CD14-positive monocyte (primary cell): ENCODE measurements at regions not wholly inside any gene's neighbourhood (a gene's known extent, or its start where the extent isn't known, plus 50 kb on each side); places are given as distances from the start of the nearest gene placed in this dataset.

Experiments used
- DNase-seq, 3 donors: peaks; one replicate each; pipeline ENCODE4 v3.0.0-alpha.2; 2011 to 2022
- H2AFZ ChIP-seq: 2 replicates; pipeline ENCODE4 v1.6.0; 2012; ENCODE audit warnings: mild to moderate bottlenecking, low read depth, low read length, inconsistent platforms; ENCODE audit not compliant: insufficient read depth, poor library complexity, severe bottlenecking
- H3K27ac ChIP-seq, 2 donors: 1 replicate in 1 of 2; 2 replicates in 1 of 2; pipeline ENCODE4 v1.5.1; 2012 to 2013; ENCODE audit warnings: low read length in 2 of 2, control low read depth in 1 of 2, inconsistent platforms in 1 of 2, low read depth in 1 of 2, mild to moderate bottlenecking in 1 of 2
- H3K27me3 ChIP-seq, 2 donors: one replicate each; pipeline versions ENCODE4 v1.6.0 to v1.6.1; 2011 to 2013; ENCODE audit warnings: low read length in 2 of 2; ENCODE audit not compliant: control insufficient read depth in 2 of 2, insufficient read depth in 2 of 2
- H3K36me3 ChIP-seq, 2 donors: replicated peaks in 1 of 2; 1 replicate in 1 of 2; 2 replicates in 1 of 2; pipeline versions ENCODE4 v1.5.1 to v1.6.1; 2012 to 2013; ENCODE audit warnings: low read length in 2 of 2, control low read depth in 1 of 2, inconsistent platforms in 1 of 2, mild to moderate bottlenecking in 1 of 2; ENCODE audit not compliant: insufficient read depth in 2 of 2, control insufficient read depth in 1 of 2
- H3K4me1 ChIP-seq, 2 donors: 1 replicate in 1 of 2; 2 replicates in 1 of 2; pipeline versions ENCODE4 v1.5.1 to v1.6.1; 2012 to 2013; ENCODE audit warnings: low read length in 2 of 2, control low read depth in 1 of 2, inconsistent platforms in 1 of 2, mild to moderate bottlenecking in 1 of 2, moderate library complexity in 1 of 2; ENCODE audit not compliant: insufficient read depth in 2 of 2, control insufficient read depth in 1 of 2
- H3K4me2 ChIP-seq: replicated peaks from 2 replicates; pipeline ENCODE3; 2012; ENCODE audit warnings: low read length, moderate library complexity, mild to moderate bottlenecking; ENCODE audit not compliant: poor library complexity, severe bottlenecking; ENCODE audit errors: extremely low read depth
- H3K4me3 ChIP-seq, 3 experiments: fragments of 200-600 bp in 1 of 3; sonication (generic) in 1 of 3; replicated peaks in 1 of 3; 1 replicate in 2 of 3; 2 replicates in 1 of 3; pipeline ENCODE4 v1.5.1; 2011 to 2013; ENCODE audit warnings: low read length in 3 of 3, mild to moderate bottlenecking in 3 of 3, control low read depth in 2 of 3, low read depth in 2 of 3, inconsistent platforms in 1 of 3, moderate library complexity in 1 of 3
- H3K79me2 ChIP-seq: 2 replicates; pipeline ENCODE4 v1.6.0; 2012; ENCODE audit warnings: mild to moderate bottlenecking, control low read depth, inconsistent platforms, low read length, moderate library complexity; ENCODE audit not compliant: insufficient read depth
- H3K9ac ChIP-seq: 2 replicates; pipeline ENCODE4 v1.6.0; 2017; ENCODE audit warnings: low read length, mild to moderate bottlenecking; ENCODE audit not compliant: insufficient read depth, poor library complexity, severe bottlenecking
- H3K9me3 ChIP-seq, 2 donors: replicated peaks in 1 of 2; 1 replicate in 1 of 2; 2 replicates in 1 of 2; pipeline versions ENCODE4 v1.5.1 to v1.6.1; 2012 to 2013; ENCODE audit warnings: low read length in 2 of 2, control low read depth in 1 of 2; ENCODE audit not compliant: control insufficient read depth in 1 of 2, insufficient read depth in 1 of 2
- H4K20me1 ChIP-seq: 2 replicates; pipeline ENCODE4 v1.6.0; 2012; ENCODE audit warnings: mild to moderate bottlenecking, low read length, control low read depth, moderate library complexity; ENCODE audit not compliant: insufficient read depth
- H3K27ac Mint-ChIP-seq, 7 donors: one replicate each; pipeline ENCODE4 v1.8.0; 2020; ENCODE audit warnings: mild to moderate bottlenecking in 7 of 7, mixed read lengths in 7 of 7, moderate library complexity in 6 of 7, inconsistent platforms in 2 of 7
- H3K27me3 Mint-ChIP-seq, 3 donors: one replicate each; pipeline ENCODE4 v1.8.0; 2021 to 2022; ENCODE audit warnings: low read depth in 3 of 3, mild to moderate bottlenecking in 3 of 3, mixed read lengths in 3 of 3, moderate library complexity in 3 of 3, inconsistent platforms in 1 of 3
- H3K36me3 Mint-ChIP-seq, 2 donors: one replicate each; pipeline ENCODE4 v1.8.0; 2020; ENCODE audit warnings: mixed read lengths in 2 of 2, inconsistent platforms in 1 of 2, mild to moderate bottlenecking in 1 of 2
- H3K4me1 Mint-ChIP-seq: one replicate; pipeline ENCODE4 v1.8.0; 2020; ENCODE audit warnings: mild to moderate bottlenecking, mixed read lengths
- H3K4me3 Mint-ChIP-seq, 2 donors: one replicate each; pipeline ENCODE4 v1.8.0; 2020; ENCODE audit warnings: mild to moderate bottlenecking in 2 of 2, mixed read lengths in 2 of 2, moderate library complexity in 1 of 2
- H3K9me3 Mint-ChIP-seq, 7 donors: one replicate each; pipeline ENCODE4 v1.8.0; 2020 to 2022; ENCODE audit warnings: mixed read lengths in 7 of 7, mild to moderate bottlenecking in 6 of 7, moderate library complexity in 6 of 7, inconsistent platforms in 2 of 7
- WGBS: methylation state at CpG from one replicate; pipeline ENCODE4 v1.1.5; 2013; ENCODE audit warnings: missing lambda C conversion rate; ENCODE audit not compliant: insufficient coverage; 5-methylcytosine and 5-hydroxymethylcytosine counted together
- intact Hi-C, 2 donors: fragments of 100-400 bp; cut with micrococcal nuclease; formaldehyde crosslinking; loops; one replicate each; pipeline versions ENCODE4 v1.15.0 to v1.15.1; 2023
- TF ChIP-seq, protein P1 (sequence below): fragments of 200-600 bp; IDR thresholded peaks from one replicate; pipeline ENCODE4 v1.8.0; 2022; ENCODE audit warnings: antibody characterized with exemption, mild to moderate bottlenecking

DNA sequence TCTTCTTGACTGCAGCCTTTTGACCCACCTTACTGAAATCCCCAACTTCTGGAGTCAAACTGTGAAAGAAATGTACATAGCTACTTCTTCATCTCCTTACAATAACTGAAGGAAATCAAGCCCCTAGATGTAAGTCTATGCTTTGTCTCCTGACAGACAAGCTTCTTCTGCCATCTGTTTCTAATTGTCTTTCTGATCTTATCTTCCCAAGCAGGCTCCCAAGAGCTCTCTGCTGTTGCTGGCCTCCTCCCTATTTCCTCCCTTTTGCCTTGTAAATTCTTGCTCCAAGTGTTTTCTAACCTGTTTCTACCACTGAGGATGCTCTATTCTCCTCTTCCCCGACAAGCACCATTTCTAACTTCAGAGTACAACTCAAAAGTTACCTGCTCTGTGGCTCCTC lies 77.4 kb upstream of the OSR1 start:
- Histone ChIP-seq H3K9me3 (no peaks in the 10 kb centered on the region), H3K27ac (no peak overlapping the region), H2AFZ (no peak overlapping the region), H3K36me3 (no peaks in the 10 kb centered on the region), H3K27me3 (no peaks in the 10 kb centered on the region), H3K79me2 (no peaks in the 10 kb centered on the region), H3K4me3 (no peak overlapping the region), H3K4me1 (no peaks in the 10 kb centered on the region), H3K4me2 (no peak overlapping the region), H4K20me1 (no peaks in the 10 kb centered on the region), H3K9ac (no peak overlapping the region)
- intact Hi-C loops = no loop called here
- TF ChIP-seq, protein P1, sequence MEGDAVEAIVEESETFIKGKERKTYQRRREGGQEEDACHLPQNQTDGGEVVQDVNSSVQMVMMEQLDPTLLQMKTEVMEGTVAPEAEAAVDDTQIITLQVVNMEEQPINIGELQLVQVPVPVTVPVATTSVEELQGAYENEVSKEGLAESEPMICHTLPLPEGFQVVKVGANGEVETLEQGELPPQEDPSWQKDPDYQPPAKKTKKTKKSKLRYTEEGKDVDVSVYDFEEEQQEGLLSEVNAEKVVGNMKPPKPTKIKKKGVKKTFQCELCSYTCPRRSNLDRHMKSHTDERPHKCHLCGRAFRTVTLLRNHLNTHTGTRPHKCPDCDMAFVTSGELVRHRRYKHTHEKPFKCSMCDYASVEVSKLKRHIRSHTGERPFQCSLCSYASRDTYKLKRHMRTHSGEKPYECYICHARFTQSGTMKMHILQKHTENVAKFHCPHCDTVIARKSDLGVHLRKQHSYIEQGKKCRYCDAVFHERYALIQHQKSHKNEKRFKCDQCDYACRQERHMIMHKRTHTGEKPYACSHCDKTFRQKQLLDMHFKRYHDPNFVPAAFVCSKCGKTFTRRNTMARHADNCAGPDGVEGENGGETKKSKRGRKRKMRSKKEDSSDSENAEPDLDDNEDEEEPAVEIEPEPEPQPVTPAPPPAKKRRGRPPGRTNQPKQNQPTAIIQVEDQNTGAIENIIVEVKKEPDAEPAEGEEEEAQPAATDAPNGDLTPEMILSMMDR = no peak
- WGBS = 0% methylated on average over 1 of the region's 1 CpG
- Mint-ChIP-seq H3K36me3 (no peaks in the 10 kb centered on the region), H3K4me1 (no peaks in the 10 kb centered on the region), H3K27me3 (peaks cover 0 to 2% (median 2%) of the 10 kb centered on the region in 3 donors), H3K27ac (no peak overlapping the region), H3K9me3 (peaks cover 0 to 3% (median 0%) of the 10 kb centered on the region in 7 donors), H3K4me3 (no peak overlapping the region)
- DNase-seq = no peak

DNA sequence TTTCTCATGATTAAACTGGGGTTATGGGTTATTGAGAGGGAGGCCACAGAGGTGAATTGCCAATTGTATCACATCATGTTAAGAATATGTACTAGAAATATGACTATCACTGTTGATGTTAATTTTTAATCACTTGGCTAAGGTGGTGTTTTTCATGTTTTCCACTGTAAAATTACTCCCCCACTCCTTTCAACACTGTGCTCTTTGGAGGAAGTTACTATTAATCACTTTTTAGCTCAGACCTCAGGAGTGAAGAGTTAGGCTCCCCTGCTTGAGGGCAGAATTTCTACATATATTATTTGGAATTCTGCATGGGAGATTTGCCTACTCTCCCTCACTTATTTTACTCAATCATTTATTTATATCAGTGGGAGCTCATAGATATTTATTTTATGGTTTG lies 76.0 kb upstream of the OSR1 start:
- TF ChIP-seq, protein P1 = no peak
- Histone ChIP-seq H3K27me3 (no peaks in the 10 kb centered on the region), H3K9ac (no peak overlapping the region), H3K79me2 (no peaks in the 10 kb centered on the region), H3K36me3 (no peaks in the 10 kb centered on the region), H3K4me2 (no peak overlapping the region), H4K20me1 (no peaks in the 10 kb centered on the region), H2AFZ (no peak overlapping the region), H3K4me1 (no peaks in the 10 kb centered on the region), H3K9me3 (no peaks in the 10 kb centered on the region), H3K27ac (no peak overlapping the region), H3K4me3 (no peak overlapping the region)
- Mint-ChIP-seq H3K36me3 (no peaks in the 10 kb centered on the region), H3K4me3 (no peak overlapping the region), H3K27ac (no peak overlapping the region), H3K27me3 (peaks cover 0 to 2% (median 2%) of the 10 kb centered on the region in 3 donors), H3K9me3 (peaks cover 0 to 3% (median 0%) of the 10 kb centered on the region in 7 donors), H3K4me1 (no peaks in the 10 kb centered on the region)
- intact Hi-C loops = no loop called here
- no peak for DNase-seq
